NOMO-1 treated with dmso at 0.1 percent for 144 hours (cell line): ENCODE measurements at regions not wholly inside any gene's neighbourhood (a gene's known extent, or its start where the extent isn't known, plus 50 kb on each side); places are given as distances from the start of the nearest gene placed in this dataset.
"Not testable (repeated sequence)": the region's sequence is repeated elsewhere in the genome, so short reads cannot be mapped to it uniquely, and the experiment has no call there.

ENCODE experiments used
- DNase-seq: peaks from one replicate; lab custom pipeline; 2025; ENCODE audit not compliant: unreplicated experiment; lab: John Stamatoyannopoulos, UW

DNA sequence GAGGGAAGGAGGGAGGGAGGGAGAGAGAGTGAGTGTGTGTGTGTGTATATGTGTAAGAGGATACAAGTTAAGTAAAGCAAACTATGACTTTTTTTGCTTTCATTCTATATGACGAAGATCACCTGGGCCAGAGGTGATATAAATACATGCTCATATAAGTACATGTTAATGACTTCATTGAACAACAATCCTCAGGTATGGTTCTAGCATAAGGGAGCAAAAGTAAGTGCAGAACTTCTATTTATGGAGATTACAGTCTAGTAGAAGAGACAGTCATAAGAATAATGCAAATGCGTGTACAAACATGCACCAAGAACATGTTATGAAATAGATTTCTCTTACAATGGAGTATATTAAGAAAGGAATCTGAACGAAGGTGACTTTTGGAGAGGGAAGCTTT lies 1804.0 kb downstream of the MAT2B start:
- no peak for DNase-seq

DNA sequence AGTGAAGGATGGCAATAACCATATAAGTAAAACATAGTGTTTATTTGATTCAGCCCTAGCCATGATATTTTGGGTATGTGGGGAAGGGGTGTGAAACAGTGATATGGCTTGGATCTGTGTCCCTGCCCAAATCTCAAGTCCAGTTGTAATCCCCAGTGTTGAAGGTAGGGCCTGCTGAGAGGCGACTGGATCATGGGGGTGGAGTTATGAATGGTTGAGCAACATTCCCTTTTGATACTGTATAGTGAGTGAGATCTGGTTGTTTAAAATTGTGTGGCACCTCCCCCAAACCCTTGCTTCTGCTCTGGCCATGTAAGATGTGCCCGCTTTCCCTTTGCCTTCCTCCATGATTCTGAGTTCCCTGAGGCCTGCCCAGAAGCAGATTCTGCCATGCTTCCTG lies 1804.6 kb downstream of the MAT2B start:
- no peak for DNase-seq

DNA sequence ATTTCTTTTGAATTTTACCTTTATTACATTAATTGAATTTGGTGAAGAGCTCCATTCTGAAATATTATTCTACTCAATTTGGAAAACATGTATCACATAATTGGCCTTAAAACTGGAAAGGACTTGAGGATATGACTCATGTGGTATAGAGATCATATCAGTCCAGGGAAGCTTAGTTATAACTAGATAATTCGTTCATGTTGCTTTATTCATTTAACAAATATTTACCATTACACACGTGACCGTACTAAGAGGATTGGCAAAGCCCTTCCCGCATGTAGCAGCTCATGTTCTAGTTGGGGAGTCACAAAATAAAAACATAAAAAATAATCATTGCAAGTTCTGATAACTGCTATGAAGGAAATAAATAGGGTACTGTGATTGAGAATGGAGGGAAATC lies 1816.5 kb downstream of the MAT2B start:
- no peak for DNase-seq

DNA sequence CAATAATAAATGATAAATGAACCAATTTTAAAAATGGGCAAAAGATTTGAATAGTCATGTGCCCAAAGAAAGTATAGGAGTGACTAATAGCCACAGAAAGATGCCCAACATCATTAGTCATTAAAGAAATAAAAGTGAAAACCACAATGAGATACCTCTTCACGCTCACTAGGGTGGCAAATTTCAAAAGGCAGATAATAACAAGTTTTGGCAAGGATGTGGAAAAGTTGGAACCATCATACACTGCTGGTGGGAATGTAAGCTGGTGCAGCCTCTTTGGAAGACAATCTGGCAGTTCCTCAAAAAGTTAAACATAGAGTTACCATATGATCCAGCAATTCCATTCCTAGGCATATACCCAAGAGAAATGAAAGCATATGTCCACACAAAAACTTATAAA lies 1819.8 kb downstream of the MAT2B start:
- DNase-seq, result no peak

DNA sequence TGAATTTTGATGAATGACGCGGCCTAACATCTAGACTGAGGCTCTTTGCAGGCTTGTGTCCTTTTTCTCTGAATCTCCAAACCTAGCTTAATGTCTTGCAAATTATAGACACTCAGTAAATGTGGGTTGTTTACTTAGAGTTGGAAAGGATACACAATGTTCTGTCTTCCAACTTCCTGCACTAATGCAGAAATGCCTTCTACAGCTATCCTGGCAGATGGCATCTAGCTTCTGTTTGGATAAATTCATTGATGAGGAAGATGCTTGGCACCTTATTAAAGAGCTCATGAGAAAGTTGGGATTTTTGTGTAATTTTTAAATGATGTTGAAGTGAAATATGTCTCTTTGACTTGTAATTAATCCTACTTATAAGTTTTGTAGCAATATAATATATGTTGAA lies 1822.2 kb downstream of the MAT2B start:
- no peak for DNase-seq

DNA sequence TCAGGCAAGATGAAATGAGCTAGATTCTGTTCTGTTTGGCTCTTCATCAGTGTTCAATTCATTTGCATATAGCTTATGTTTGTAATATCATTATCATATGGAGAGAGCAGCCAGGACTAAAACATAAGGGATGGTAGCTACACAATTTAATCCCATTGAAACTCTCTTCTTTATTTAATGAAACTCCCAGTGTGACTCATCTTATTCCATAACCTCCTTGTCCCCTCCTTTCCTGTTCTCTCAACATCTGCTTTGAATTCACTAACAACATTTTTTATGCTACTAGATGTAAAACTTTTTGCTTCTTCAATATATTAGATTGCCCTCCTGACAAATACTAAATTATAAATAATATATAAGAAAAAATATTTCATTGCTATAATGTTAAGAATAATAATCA lies 1823.4 kb downstream of the MAT2B start:
- DNase-seq, result no peak

DNA sequence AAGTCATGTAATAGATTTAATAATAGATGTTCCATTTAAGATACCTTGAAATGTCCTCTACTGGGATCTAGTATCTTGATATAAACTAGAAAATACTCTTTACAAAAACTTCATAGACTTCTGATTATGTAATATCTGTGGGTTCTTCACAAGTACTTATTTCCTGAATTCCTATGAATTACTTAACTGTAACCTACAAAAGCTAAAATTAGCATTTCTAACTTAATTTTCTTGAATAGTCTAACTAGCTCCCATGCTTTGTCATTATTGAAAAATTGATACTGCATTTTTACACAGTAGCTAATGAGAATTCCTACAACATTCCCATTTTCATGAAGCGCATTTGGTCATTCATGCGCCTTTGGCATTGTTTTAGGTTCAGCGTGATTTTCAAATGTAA lies 1828.2 kb downstream of the MAT2B start:
- DNase-seq, result no peak

DNA sequence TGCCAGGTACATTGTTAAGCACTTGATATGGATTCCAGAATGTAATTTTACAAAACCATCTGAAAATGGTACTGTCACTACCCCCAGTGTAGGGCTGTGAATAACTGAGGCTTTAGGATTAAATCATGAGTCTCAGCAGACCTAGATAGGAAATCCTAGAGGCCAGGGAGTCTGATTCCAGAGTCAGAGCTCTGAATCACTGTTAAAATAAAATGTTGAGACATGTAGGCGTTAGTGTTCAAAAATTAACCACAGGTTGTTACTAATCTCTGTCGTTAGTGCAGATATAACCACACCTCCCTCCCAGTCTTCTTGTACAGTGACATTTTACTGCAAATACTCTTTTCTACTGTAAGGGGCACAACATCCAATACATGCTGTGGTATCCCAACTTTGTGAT lies 1828.8 kb downstream of the MAT2B start:
- DNase-seq, result no peak

DNA sequence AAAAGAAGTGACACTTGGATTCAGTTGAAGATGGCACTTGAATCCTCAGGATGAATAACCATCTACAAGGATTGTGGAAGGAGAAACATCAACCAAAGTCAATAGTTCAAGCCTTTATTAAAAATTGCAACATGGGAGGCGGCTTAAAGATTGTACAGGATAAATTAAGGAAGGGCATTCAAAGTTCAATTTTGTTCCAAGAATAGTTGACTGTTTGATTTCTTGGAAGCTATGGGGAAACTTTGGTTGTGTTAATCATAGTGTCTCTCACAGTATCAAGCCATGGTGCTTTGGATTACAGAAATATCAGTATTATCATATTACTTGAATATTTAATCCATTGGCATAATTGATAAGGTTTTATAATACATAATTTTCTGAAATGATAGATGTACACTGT lies 1844.3 kb downstream of the MAT2B start:
- DNase-seq, result no peak

DNA sequence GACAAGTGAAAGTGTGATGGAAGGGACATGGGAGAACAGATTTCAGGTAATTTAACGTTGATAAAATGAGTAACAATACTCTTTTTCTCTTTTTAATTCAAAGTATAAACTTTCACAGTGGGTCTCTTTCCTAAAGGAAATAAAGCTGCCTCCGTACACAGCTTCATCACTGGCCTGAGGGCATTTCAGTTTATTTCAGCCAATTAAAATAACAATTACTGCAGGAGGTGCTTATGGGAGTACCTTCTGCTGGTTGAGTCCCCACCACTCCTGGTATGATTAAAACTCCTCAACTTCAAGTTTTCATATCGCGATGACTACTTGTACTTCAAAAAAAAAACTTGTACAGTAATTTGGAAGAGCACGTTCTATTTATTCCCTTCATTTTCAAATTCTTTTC lies 1845.9 kb downstream of the MAT2B start:
- DNase-seq, result no peak

DNA sequence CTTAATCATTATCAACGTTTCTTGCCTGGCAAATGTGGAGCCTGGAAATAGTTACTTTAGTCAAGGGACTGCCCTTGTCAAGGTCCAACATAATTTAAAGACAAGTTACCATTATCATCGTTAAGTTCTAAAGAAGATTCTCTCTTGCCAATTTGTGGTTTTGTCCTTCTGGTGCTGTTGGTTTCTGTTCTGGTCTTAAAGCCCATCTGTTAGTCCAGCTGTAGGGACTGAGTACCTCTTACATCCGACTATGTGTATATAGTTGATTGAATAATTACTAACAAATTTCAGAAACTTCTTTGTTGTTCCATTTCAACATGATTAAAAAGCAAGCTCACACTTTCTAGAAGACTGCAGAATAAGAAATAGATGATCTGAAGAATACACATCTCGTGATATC lies 1854.9 kb downstream of the MAT2B start:
- no peak for DNase-seq

DNA sequence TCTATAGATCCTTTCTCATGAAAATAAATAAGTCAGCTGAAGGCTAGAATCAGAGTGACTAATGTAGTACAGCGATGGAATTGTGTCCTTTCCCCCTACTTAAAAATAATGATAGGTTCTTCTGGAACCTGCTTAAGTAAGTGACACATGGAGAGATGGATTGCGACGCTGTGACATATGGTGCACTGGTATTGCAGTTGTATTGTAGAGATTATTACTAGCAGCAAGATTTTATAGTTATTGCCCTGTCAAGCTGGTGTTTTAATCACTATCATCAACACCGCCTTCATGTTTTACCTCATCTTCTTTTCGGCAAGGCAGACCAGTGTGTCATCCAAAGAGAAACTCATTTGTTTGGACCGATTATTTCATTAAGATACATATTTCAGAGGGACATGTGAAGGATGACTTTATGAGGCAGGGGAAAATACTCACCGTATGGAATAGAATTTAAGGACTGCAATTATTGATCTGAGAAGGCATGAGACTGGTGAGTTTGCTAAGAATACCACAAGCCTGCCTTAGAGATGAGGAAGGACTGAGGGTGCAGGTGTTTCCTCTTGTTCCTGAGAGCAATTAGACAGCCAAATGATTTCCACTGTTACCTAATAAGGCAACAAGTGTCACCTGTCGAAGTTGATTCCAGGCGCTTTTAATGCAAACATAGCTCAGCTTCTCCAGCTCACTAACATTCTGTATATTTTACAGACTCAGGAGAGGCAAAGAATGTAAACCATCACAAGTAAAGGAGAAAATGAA lies 1855.5 kb downstream of the MAT2B start:
- no peak for DNase-seq

DNA sequence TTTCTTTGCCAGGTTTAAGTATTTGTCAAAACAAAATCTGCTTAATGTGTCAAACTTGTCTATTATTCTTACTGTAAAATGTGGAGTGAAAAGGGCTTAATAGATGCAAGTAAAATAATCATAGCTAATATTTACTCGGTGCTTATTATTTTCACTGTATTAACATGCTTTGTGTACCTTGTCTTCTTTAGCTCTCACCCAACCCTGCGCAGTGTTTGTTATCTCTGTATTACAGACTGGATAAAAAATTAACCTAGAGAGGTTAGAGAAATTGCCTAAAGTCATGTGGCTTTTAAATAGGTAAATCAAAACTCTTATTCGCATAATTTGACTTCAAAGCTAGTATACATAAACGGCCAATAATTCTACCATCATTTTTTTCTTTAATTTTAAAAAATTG lies 1864.8 kb downstream of the MAT2B start:
- no peak for DNase-seq

DNA sequence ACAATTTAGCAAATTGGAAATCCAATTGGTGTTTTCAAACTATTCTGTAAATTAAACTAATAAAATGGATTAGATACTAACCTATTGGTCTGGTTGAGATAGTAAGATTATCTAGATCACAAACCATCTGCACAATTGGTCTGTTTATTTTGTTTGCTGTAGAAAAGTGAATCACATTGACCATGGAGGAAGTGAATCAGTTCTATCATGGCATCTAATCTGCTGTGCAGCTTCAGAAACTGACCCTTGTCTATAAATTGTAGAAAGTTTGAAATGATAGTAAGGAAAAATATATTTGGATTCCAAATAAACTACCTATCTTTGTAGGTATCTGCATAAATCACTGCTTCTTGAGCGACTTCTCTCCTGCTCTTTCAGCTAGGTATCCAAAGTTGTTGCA lies 1865.4 kb downstream of the MAT2B start:
- no peak for DNase-seq

DNA sequence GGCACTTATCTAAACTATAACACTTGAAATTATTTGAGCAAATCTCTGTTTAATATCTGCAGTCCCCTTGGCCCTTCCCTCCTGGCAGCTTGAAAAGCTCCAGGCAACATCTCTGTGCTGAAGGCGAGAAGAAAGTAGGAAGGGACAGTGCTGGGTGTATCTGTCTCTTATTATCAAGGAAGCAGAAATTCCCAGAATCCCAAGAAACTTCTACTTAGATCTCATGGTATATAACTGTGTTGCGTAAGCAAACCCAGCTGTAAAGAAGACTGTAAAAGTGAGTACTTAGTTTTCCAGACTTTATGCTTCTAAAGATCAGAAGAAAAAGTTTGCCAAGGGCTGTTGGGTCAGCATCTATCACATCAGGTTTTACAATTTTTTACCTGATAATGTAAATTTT lies 1869.8 kb downstream of the MAT2B start:
- no peak for DNase-seq

DNA sequence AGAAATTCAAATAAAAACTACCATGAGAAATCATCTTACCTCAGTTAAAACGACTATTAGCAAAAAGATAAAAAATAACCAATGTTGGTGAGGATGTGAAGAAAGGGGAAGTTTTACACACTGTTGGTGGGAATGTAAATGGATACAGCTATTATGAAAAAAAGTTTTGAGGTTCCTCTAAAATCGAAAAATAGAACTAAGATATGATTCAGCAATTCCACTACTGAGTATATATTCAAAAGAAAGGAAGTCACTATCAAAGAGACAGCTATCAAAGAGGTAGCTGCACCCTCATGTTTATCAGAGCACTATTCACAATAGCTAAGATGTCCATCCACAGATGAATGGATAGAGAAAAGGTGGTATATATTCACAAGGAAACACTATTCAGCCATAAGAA lies 1888.4 kb downstream of the MAT2B start:
- DNase-seq, result no peak

DNA sequence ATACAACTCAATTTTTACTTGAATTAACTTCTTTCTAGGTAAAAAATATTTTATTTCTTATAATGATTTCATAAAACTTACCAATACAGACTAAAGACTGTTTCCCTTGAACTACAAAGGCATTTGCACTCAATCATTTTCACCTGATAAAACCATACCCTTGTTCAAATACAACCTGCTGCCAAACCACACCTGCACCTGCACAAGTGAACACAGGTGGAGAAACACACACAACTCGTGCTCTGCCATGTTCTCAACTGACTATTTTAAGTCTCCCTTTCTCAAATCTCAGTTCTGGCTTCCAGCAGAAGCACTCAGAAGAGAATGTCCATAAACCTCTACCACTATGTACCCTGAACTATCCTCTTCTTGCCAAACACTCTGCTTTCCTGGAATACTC lies 1892.1 kb downstream of the MAT2B start:
- no peak for DNase-seq

DNA sequence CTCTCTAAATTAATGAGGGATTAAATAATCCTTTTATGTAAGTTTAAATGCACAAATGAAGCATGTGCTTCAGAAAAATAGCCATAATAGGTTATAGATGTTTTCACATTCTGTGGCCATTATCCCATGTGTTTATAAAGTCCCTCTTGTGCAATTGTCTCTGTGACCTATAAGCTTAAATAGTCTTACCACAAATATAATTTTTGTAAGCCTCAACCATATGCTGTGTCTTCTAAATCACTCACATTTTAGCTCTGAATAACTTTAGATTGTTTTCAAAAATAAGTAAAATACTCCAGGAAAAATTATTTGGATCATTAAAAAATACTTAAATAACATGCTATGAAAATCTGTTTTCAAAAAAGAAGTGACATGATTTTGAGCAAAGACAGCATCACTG lies 1894.7 kb downstream of the MAT2B start:
- DNase-seq, result no peak

DNA sequence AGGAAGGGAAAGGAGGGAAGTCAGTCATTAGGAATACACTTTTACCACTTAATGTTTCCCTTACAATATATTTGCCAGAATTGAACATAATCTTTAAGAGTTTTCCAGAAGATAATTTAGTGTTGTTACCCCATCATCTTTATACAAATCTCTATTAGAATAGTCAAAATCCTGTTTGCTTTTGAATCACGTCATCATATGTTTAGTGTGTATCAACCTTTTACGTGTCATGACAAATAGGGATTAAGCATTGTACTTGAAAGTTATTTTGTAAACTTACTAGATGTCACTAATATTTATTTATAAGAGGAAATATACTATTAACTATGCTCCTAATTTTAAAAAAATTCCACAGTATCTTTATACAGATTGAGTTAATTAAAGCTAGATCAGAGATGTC lies 1899.5 kb downstream of the MAT2B start:
- no peak for DNase-seq

DNA sequence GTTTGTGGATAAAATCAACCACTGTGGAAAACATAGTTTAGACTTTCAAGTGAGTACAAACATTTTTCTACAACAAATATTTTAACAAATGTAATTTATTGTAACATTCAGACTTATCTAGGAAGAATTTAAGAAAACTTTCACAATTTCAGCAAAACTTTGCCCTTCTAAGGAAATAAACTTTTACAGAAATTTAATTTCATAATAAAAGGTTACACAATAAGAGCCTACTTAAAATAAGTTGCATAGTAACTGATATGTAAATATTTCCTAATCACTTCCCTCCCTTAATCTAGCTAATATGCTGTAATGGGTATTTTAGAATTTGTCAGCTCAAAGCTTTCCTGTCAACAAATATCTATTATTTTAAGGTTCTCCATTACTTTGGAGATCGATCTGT lies 1899.9 kb downstream of the MAT2B start:
- no peak for DNase-seq

DNA sequence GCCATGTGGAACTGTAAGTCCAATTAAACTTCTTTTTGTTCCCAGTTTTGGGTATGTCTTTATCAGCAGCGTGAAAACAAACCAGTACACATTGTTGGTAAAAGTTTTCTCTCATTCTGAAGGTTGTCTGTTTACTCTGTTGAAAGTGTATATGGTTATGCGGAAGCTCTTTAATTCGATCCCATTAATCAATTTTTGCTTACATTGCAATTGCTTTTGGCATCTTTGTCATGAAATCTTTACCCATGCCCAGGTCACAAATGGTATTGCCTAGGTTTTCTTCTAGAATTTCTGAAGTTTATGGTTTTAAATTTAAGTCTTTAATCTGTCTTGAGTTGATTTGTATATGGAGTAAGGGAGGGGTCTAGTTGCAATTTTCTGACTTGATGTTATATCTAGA lies 1901.9 kb downstream of the MAT2B start:
- no peak for DNase-seq

DNA sequence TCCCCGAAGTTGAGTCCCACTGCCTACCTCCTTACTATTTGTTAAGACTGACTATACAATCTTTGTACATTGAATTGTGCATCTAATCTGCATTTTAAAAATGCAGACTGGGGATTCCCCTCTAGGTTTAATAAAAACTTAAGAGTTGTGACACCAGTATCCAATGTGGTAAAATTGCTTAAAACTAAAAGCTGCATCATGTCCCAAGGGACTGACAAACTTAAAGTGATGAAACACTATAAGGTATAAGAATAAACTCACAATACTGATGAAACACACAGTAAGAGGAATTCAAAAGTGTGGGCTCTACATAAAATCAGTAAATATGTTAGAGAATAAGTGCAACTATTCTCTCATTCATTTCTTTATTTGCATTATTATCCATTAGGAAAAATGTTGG lies 1905.1 kb downstream of the MAT2B start:
- DNase-seq, result no peak

DNA sequence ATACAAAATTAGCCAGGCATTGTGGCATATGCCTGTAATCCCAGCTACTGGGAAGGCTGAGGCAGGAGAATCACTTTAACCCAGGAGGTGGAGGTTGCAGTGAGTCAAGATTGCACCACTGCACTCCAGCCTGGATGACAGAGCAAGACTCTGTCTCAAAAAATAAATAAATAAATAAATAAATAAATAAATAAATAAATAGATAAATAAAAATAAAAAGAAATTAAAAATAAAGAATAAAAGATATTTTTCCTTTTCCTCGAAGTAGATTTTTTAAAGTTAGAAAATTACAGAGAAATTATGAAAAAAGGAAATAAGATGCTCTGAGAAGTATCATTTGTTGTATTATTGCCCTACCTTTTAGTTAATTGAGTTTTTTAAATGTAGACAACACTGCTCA lies 1906.1 kb downstream of the MAT2B start:
- DNase-seq, result not testable (repeated sequence)

DNA sequence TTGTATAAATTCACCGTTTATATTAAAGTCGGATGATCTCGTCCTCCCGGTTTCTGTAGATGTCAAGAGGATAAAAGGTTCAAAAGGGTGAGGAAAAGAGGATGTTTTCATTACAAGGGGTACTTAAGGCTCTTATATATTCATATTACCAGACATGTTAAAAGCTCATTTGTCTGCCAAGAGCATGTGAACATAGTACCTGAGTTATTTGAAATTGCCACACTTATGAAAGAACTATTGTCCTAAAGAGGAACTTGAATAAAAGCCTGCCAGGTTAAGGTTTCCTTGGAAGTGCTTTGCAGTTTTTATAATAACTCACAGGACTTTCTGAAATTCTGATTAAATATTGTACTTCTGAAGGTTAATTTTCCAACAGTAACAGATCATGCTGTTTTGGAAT lies 1915.1 kb downstream of the MAT2B start:
- no peak for DNase-seq
